Thyroid gland (tissue), 4 donors: ENCODE measurements at regions not wholly inside any gene's neighbourhood (a gene's known extent, or its start where the extent isn't known, plus 50 kb on each side); places are given as distances from the start of the nearest gene placed in this dataset.

Experiments used
- DNase-seq, 2 donors: peaks; one replicate each; pipeline ENCODE4 v3.0.0-alpha.2; 2019
- H3K27ac ChIP-seq, 3 donors: fragments of 200-600 bp; sonication (generic); 1 replicate in 2 of 3; 2 replicates in 1 of 3; pipeline ENCODE4 v1.5.1; 2016 to 2019; ENCODE audit warnings: mild to moderate bottlenecking in 1 of 3, moderate library complexity in 1 of 3
- H3K27me3 ChIP-seq: fragments of 200-600 bp; sonication (generic); one replicate; pipeline ENCODE4 v1.5.1; 2019
- H3K36me3 ChIP-seq, 2 donors: fragments of 200-600 bp; sonication (generic); one replicate each; pipeline ENCODE4 v1.5.1; 2016 to 2019
- H3K4me1 ChIP-seq, 2 donors: fragments of 200-600 bp; sonication (generic); one replicate each; pipeline ENCODE4 v1.5.1; 2017 to 2019
- H3K4me3 ChIP-seq, 3 donors: fragments of 200-600 bp; sonication (generic); replicated peaks in 1 of 3; 1 replicate in 2 of 3; 2 replicates in 1 of 3; pipeline ENCODE4 v1.5.1; 2016; ENCODE audit warnings: mild to moderate bottlenecking in 1 of 3
- H3K9me3 ChIP-seq: fragments of 200-600 bp; sonication (generic); one replicate; pipeline ENCODE4 v1.5.1; 2017
- POLR2A ChIP-seq, 2 donors: fragments of 450-650 bp; IDR thresholded peaks; one replicate each; pipeline ENCODE4 v1.6.1; 2017; ENCODE audit warnings: antibody characterized with exemption in 2 of 2, mild to moderate bottlenecking in 2 of 2, moderate library complexity in 1 of 2
- WGBS, 2 donors: methylation state at CpG; one replicate each; pipeline ENCODE4 v1.1.5; 2017; 5-methylcytosine and 5-hydroxymethylcytosine counted together
- intact Hi-C: fragments of 100-400 bp; cut with DNase I; formaldehyde crosslinking; loops from one replicate; pipeline ENCODE4 v1.15.1; 2023
- TF ChIP-seq, protein P1 (sequence below), 6 experiments: fragments of 200-600 bp in 3 of 6; fragments of 450-650 bp in 3 of 6; sonication (generic) in 3 of 6; IDR thresholded peaks; one replicate each; pipeline ENCODE4 v1.5.1; 2016 to 2019; ENCODE audit warnings: antibody characterized with exemption in 6 of 6, mild to moderate bottlenecking in 2 of 6, inconsistent platforms in 1 of 6, moderate library complexity in 1 of 6

- Histone ChIP-seq H3K27me3 (no peaks in the 10 kb centered on the region), H3K36me3 (no peaks in the 10 kb centered on the region), H3K4me3 (no peak overlapping the region), H3K27ac (no peak overlapping the region), H3K4me1 (no peaks in the 10 kb centered on the region), H3K9me3 (no peaks in the 10 kb centered on the region)
- 64 to 81% methylated on average over 1 of the region's 1 CpG for WGBS, 2 donors
- TF ChIP-seq, protein P1, sequence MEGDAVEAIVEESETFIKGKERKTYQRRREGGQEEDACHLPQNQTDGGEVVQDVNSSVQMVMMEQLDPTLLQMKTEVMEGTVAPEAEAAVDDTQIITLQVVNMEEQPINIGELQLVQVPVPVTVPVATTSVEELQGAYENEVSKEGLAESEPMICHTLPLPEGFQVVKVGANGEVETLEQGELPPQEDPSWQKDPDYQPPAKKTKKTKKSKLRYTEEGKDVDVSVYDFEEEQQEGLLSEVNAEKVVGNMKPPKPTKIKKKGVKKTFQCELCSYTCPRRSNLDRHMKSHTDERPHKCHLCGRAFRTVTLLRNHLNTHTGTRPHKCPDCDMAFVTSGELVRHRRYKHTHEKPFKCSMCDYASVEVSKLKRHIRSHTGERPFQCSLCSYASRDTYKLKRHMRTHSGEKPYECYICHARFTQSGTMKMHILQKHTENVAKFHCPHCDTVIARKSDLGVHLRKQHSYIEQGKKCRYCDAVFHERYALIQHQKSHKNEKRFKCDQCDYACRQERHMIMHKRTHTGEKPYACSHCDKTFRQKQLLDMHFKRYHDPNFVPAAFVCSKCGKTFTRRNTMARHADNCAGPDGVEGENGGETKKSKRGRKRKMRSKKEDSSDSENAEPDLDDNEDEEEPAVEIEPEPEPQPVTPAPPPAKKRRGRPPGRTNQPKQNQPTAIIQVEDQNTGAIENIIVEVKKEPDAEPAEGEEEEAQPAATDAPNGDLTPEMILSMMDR (IDR thresholded peaks at IDR 0.05): no peak
- TF ChIP-seq POLR2A (IDR thresholded peaks at IDR 0.05): no peak
- DNase-seq: no peak
- intact Hi-C loops: no loop called here
These were observed 480.8 kb downstream of the TMX3 start for GRCh38 chr18:68234131-68234530.

DNA sequence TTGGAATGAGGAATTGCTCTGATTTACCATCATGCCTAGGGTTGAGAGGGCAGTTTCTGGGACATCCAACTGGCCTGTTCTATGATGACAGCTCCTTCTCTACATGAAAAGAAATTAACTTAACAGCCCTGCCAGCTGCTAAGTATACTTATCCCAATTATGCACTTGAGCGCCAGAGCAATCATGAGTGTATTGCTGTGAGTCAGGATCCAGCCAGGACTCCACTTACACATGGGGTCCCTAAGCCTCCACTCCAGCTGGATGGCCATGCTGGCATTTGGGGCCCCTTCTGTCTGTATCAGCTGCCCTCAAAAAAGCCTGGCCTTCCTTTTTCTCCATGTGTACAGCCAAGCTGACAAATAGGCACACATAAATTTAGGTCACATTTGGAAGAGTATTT lies 481.9 kb downstream of the TMX3 start:
- no peaks in the 10 kb centered on the region for H3K36me3 ChIP-seq
- intact Hi-C loops: no loop called here
- TF ChIP-seq, protein P1 (IDR thresholded peaks at IDR 0.05): no peak
- TF ChIP-seq POLR2A (IDR thresholded peaks at IDR 0.05): no peak
- DNase-seq: no peak
- H3K4me1 ChIP-seq: no peaks in the 10 kb centered on the region
- H3K27me3 ChIP-seq: no peaks in the 10 kb centered on the region
- no peak overlapping the region for H3K27ac ChIP-seq
- no peak overlapping the region for H3K4me3 ChIP-seq
- H3K9me3 ChIP-seq: no peaks in the 10 kb centered on the region
- 55 to 59% methylated on average over 1 of the region's 1 CpG for WGBS, 2 donors

GRCh38 chr18:68229351-68229750 lies 485.6 kb downstream of the TMX3 start:
- intact Hi-C loops: no loop called here
- TF ChIP-seq, protein P1 (IDR thresholded peaks at IDR 0.05): no peak
- no peak for TF ChIP-seq POLR2A (IDR thresholded peaks at IDR 0.05)
- no peaks in the 10 kb centered on the region for H3K36me3 ChIP-seq
- no peak overlapping the region for H3K27ac ChIP-seq
- 83 to 84% methylated on average over 8 of the region's 8 CpGs for whole genome bisulfite sequencing, 2 donors
- DNase-seq: no peak
- H3K27me3 ChIP-seq: no peaks in the 10 kb centered on the region
- H3K4me1 ChIP-seq: no peaks in the 10 kb centered on the region
- no peaks in the 10 kb centered on the region for H3K9me3 ChIP-seq
- H3K4me3 ChIP-seq: no peak overlapping the region

DNA sequence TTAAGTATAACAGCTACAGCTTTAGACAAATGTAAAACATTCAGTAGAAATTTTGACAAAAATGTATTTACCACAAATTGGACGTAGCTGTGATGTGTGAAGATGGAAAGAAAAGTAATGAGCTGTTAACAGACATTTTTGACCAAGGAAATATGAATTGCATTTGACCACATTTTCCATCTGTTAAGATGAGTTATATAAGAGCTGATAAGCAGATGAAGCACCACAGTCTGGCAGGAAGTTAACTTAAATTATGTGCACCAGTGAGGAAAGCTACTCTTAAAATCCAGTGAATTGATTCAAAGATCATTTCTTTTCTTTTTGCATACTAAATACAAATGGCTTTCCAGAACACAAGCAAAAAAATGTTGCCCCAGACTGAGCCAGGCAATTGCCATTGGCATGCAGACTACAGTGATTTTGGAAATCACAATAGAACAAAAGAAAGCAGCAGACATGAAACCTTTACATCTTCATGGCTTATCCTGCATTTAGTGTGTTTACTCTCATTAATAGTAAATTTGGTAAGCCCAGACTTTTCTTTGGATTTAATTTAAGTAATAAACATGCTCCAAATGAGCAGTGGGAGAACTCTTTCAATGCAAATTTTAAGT lies 493.7 kb downstream of the TMX3 start:
- Histone ChIP-seq H3K4me1 (no peaks in the 10 kb centered on the region), H3K9me3 (no peaks in the 10 kb centered on the region), H3K27me3 (no peaks in the 10 kb centered on the region), H3K4me3 (no peak overlapping the region), H3K27ac (no peak overlapping the region), H3K36me3 (no peaks in the 10 kb centered on the region)
- DNase-seq: no peak
- intact Hi-C loops: no loop called here
- 63 to 82% methylated on average over 1 of the region's 1 CpG for WGBS, 2 donors
- TF ChIP-seq, protein P1 (IDR thresholded peaks at IDR 0.05): no peak
- no peak for TF ChIP-seq POLR2A (IDR thresholded peaks at IDR 0.05)

GRCh38 chr18:68220458-68220857 lies 494.4 kb downstream of the TMX3 start:
- no peak for TF ChIP-seq POLR2A (IDR thresholded peaks at IDR 0.05)
- TF ChIP-seq, protein P1 (IDR thresholded peaks at IDR 0.05): no peak
- intact Hi-C loops: no loop called here
- no peaks in the 10 kb centered on the region for H3K4me1 ChIP-seq
- no peaks in the 10 kb centered on the region for H3K27me3 ChIP-seq
- H3K27ac ChIP-seq: no peak overlapping the region
- DNase-seq: no peak
- H3K4me3 ChIP-seq: no peak overlapping the region
- no peaks in the 10 kb centered on the region for H3K9me3 ChIP-seq
- H3K36me3 ChIP-seq: no peaks in the 10 kb centered on the region
- 58 to 70% methylated on average over 2 of the region's 2 CpGs for WGBS, 2 donors
